ENCODE measurements at regions not wholly inside any gene's neighbourhood (a gene's known extent, or its start where the extent isn't known, plus 50 kb on each side); places are given as distances from the start of the nearest gene placed in this dataset.

DNA sequence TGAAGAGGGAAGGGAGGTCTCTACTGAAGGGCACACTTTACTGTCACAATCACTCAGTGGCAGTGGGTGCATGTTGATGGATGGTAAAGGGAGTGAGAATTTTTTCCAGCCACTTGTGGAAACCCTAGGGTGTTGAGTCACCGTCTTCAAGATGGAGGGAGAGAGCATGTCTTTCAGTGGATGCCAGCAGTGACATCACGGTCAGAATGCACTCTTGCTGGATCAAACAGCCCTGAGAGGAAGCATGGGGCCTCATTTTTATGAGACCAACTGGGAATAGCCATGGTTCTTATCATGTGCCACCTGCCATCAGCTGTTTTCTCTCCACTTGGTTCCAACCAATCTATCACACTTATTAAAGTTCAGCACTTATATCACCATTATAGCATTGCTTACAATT is 182.5 kb downstream of the KCNRG start:
- intact Hi-C loops (cut with DNase I), result no loop called here
- TF ChIP-seq, protein P1, sequence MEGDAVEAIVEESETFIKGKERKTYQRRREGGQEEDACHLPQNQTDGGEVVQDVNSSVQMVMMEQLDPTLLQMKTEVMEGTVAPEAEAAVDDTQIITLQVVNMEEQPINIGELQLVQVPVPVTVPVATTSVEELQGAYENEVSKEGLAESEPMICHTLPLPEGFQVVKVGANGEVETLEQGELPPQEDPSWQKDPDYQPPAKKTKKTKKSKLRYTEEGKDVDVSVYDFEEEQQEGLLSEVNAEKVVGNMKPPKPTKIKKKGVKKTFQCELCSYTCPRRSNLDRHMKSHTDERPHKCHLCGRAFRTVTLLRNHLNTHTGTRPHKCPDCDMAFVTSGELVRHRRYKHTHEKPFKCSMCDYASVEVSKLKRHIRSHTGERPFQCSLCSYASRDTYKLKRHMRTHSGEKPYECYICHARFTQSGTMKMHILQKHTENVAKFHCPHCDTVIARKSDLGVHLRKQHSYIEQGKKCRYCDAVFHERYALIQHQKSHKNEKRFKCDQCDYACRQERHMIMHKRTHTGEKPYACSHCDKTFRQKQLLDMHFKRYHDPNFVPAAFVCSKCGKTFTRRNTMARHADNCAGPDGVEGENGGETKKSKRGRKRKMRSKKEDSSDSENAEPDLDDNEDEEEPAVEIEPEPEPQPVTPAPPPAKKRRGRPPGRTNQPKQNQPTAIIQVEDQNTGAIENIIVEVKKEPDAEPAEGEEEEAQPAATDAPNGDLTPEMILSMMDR (IDR thresholded peaks at IDR 0.05), result no peak
- Histone ChIP-seq H3K9me3 (no peaks in the 10 kb centered on the region), H3K4me1 (peaks cover 0 to 7% of the 10 kb centered on the region in 2 donors), H3K27me3 (no peaks in the 10 kb centered on the region), H3K27ac (no peak overlapping the region), H3K36me3 (no peaks in the 10 kb centered on the region), H3K4me3 (no peak overlapping the region)
- DNase-seq (no peak), ATAC-seq (no peak)

DNA sequence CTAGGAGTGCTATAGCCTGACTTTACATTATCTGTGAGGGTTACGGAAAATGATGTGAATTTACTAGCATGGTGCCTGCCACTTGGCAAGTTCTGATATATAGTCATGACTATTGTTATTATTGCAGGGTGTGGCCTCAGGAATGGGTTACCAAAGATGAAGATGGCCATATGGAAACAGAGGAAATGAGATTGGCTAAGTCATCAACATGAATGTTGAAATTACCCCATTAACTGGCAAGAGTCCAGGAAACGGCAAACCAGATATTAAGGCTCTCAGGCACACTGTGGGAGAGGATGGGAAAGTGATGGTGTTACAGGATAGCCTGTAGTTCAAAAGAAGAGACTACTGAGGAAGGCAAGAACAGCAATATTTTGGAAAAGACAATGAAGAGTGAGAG is 183.3 kb downstream of the KCNRG start:
- Histone ChIP-seq H3K27ac (no peak overlapping the region), H3K4me3 (no peak overlapping the region), H3K27me3 (no peaks in the 10 kb centered on the region), H3K36me3 (no peaks in the 10 kb centered on the region), H3K4me1 (peaks cover 0 to 7% of the 10 kb centered on the region in 2 donors), H3K9me3 (no peaks in the 10 kb centered on the region)
- ATAC-seq (peak; percentile 41), DNase-seq (no peak)
- intact Hi-C loops (cut with DNase I), result no loop called here
- TF ChIP-seq, protein P1 (IDR thresholded peaks at IDR 0.05), result no peak

DNA sequence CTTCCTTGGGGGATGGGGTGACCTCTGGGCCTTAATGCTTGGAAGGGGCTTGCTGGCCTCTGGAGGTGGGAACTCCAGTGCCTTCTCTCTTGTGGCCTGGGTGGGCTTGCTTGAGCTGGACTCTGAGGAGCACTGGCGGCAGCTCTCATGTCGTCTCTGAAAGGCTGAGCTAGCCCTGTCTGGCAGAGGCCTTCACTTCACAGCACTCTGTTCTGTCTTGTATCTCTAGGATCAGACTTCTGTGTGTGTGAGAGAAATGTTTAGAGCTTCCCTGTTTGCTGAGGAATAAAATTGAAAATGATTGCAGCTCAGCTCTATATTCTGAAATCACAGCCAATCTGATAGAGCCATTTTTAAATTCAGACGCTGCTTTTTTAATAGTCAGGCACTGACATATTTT is 185.3 kb downstream of the KCNRG start:
- no peak overlapping the region for H3K4me3 ChIP-seq
- no peak overlapping the region for H3K27ac ChIP-seq
- intact Hi-C loops (cut with DNase I), result no loop called here
- TF ChIP-seq, protein P1 (IDR thresholded peaks at IDR 0.05), result no peak
- no peaks in the 10 kb centered on the region for H3K27me3 ChIP-seq
- ATAC-seq (no peak), DNase-seq (no peak)
- peaks cover 0 to 7% of the 10 kb centered on the region in 2 donors for H3K4me1 ChIP-seq
- no peaks in the 10 kb centered on the region for H3K9me3 ChIP-seq
- no peaks in the 10 kb centered on the region for H3K36me3 ChIP-seq

DNA sequence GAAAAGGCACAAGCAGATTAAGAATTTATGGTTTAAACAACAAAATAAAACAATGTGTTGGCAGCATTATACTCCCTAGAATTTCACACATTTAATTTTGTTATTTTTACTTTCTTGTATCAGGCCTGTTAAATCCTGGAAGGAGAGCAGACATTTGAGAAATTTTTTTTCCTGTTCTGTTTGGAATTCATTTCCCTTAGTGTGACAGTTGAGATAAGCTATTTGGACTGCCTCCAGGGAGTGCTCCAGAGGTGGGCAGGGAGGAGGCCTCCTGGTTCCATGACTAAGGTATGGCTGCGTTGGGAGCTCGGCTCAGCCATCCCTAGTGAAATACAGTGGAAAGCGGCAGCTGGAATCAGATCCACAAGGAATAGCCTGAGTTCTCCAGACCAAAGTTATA is 185.7 kb downstream of the KCNRG start:
- H3K36me3 ChIP-seq, result no peaks in the 10 kb centered on the region
- H3K27ac ChIP-seq, result no peak overlapping the region
- TF ChIP-seq, protein P1 (IDR thresholded peaks at IDR 0.05), result no peak
- H3K4me1 ChIP-seq, result peaks cover 0 to 7% of the 10 kb centered on the region in 2 donors
- H3K4me3 ChIP-seq, result no peak overlapping the region
- intact Hi-C loops (cut with DNase I), result no loop called here
- no peaks in the 10 kb centered on the region for H3K27me3 ChIP-seq
- no peak for DNase-seq
- H3K9me3 ChIP-seq, result no peaks in the 10 kb centered on the region
- no peak for ATAC-seq

DNA sequence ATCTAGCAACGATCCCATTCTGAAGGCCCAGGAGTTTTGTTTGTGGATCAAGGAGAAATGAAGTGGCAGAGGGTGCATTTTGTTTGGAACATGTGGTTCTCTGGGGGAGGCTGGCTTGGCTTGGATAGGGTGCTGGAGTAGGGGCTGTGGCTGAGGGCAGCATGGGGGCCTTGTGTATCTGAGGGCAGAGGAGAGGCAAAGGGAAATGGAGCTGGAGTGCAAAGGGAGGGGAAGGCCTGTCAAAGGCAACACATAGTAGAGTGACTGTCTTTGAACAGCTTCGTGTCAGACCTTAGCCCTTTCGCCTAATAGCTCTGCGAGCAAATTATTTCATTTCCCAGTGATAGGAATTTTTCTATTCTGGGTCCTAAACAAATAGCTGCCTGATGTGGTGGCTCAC is 187.2 kb downstream of the KCNRG start:
- H3K9me3 ChIP-seq, result no peaks in the 10 kb centered on the region
- no peak for DNase-seq
- TF ChIP-seq, protein P1 (IDR thresholded peaks at IDR 0.05), result no peak
- H3K27ac ChIP-seq, result no peak overlapping the region
- no peaks in the 10 kb centered on the region for H3K36me3 ChIP-seq
- peaks cover 0 to 7% of the 10 kb centered on the region in 2 donors for H3K4me1 ChIP-seq
- ATAC-seq, result no peak
- no peaks in the 10 kb centered on the region for H3K27me3 ChIP-seq
- no peak overlapping the region for H3K4me3 ChIP-seq
- intact Hi-C loops (cut with DNase I), result no loop called here

Data from left lung (tissue), 4 donors.